HG03060 (cell line): ENCODE measurements at regions not wholly inside any gene's neighbourhood (a gene's known extent, or its start where the extent isn't known, plus 50 kb on each side); places are given as distances from the start of the nearest gene placed in this dataset.
"Not testable (repeated sequence)": the region's sequence is repeated elsewhere in the genome, so short reads cannot be mapped to it uniquely, and the experiment has no call there.

ENCODE experiments used
- ATAC-seq: cut with Tn5 transposase; IDR thresholded peaks from one replicate; pipeline ENCODE4 v1.9.1; 2021; ENCODE audit warnings: low read depth, moderate number of reproducible peaks; ENCODE audit not compliant: unreplicated experiment

- no peak for ATAC-seq
Measured at GRCh38 chr6:85892346-85892745, 249.7 kb upstream of the SYNCRIP start.

DNA sequence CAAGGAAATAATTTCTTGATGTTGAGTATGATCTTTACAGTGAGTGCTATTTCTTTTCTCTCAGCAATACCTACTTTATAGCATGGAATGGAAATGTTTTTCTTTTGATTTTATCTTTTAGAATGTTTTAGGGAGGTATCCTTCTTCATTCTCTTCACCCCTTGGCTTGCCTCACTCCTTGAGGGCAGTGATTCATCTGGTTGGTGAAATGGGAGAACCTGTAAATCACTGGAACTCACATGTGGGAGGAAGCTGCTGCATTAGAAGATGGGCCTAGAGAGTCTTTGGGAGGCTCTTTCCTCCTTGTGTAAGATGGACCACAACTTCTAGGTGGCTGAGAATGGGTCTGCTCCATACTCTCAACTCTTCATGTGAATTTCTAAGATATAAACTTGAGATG, 244.8 kb upstream of the SYNCRIP start:
- ATAC-seq = no peak

DNA sequence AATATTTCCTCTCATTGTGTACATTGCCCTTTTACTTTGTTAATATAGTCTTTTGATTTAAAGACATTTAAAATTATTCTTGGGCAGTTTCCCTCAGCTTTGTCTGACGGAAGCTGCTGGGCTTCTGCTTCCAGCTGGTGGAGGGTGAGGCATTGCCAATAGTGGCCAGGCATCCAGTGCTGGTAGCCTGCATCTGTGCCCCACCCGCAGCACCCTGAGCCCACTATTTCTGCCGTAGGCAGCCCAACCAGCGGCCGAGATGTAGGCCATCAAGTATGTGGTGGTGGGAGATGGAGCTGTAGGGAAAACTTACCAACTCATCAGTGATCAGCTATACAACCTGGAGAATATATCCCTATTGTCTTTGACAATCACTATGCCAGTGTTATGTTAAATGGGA, 226.0 kb upstream of the SYNCRIP start:
- no peak for ATAC-seq

DNA sequence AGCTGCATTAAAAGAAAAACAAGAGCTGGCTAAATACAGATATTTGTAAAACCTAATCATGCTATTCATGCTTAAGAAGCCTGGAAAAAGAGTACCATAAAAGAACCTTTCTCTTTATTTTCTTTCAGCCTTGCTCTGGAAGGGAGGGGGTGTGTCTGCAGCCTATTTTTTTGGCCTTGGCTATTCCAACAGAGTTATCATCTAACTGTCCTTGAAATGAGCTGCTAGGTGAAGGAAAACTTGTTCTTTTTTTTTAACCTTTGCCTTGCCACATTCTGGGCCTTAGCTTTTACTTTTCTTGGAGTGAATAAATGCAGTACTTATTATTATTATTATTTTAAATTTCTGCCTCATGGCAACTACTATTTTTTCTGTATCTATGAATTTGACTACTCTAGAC, 224.9 kb upstream of the SYNCRIP start:
- ATAC-seq = no peak

- ATAC-seq = no peak
Measured at GRCh38 chr6:85866758-85867401, 224.2 kb upstream of the SYNCRIP start.

- ATAC-seq = no peak
Measured at GRCh38 chr6:85866370-85866730, 223.7 kb upstream of the SYNCRIP start.

- ATAC-seq = peak; percentile 59
Measured at GRCh38 chr6:85865420-85866369, 223.0 kb upstream of the SYNCRIP start.

DNA sequence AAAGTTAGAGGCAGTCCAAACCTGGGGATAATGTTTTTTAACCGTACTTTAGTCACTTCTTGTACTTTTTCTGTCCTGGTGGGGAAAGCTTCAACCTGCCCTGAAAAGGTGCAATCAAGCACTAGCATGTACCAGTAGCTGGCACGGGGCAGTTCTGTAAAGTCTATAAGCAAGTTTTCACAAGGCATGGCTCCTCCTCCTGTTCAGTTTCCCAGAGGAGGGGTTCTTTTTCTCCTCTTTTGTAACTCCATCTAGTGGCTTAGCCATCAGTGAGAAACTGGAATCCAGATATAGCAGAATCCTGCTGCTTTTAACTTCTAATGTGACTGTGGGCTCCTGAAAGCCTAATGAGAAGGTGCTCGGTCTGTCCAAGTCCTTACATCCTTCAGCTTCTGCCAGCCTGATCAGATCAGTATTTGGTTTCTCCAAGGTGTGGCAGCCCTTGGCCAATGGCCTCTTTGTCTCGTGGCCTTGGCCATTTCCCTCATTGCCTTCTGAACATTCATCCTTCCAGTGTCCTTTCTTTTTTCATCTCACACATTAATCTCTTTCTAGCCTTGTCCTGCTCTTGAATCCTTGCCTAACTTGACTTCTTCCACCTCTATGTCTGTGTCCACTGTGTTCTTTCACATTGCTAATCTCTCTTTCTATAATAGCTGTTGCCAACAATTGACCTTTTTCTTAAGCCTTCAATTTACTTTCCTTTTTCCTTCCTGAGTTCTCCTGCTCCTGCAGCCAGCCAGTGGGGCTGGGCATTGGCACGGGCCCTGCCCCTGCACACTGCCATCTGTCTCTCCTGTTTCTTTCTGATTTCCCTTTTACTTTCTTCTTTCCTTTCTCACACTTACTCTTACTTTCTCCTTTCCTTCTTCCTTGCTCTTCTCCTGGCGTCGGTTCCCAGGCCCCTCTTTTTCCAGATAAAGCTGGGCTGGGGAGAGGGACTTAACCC, 222.0 kb upstream of the SYNCRIP start:
- ATAC-seq = no peak

- no peak for ATAC-seq
Measured at GRCh38 chr6:85856235-85856634, 213.5 kb upstream of the SYNCRIP start.

- not testable (repeated sequence) for ATAC-seq
Measured at GRCh38 chr6:85838351-85839119, 195.8 kb upstream of the SYNCRIP start.

- ATAC-seq = no peak
Measured at GRCh38 chr6:85828973-85829372, 186.3 kb upstream of the SYNCRIP start.

DNA sequence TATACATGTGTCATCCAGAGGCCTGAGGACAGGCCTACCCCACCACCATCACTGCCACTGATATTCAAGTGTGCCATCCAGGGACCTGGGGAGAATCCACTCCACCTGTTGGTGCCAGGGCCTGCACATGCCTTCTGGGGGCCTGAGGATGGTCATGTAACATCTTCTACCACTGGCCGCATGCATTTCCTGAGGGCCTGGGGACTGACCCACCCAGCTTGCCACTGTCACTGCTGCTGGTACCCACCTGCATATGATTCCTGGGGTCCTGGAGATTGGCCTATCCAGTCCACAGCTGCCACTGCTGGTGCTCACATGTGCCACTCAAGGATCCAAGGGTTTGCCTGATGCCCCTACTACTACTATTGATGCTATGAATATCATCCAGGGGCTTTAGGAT, 184.3 kb upstream of the SYNCRIP start:
- no peak for ATAC-seq

GRCh38 chr6:85824329-85824728, 181.6 kb upstream of the SYNCRIP start:
- ATAC-seq = no peak

- no peak for ATAC-seq
Measured at GRCh38 chr6:85810558-85810957, 167.9 kb upstream of the SYNCRIP start.

GRCh38 chr6:85803721-85804120, 161.0 kb upstream of the SYNCRIP start:
- ATAC-seq = no peak

DNA sequence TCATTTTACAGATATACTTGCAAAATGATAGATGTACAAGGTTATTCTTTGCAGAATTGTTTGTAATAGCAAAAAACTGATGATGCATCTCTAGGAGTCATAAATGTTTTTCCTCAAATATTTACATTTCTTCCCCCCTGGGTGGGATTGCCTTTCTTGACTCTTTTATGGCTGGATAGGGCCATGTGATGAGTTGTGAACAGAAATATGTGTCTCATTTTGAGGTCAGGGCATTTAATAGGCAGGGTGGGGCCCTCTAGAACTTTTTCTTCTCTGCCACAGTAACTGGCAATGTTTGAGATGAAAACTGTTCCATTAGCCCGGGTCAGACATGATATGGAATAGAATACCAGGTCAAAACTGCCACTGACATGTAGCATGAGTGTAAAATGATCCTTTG, 159.5 kb upstream of the SYNCRIP start:
- no peak for ATAC-seq

GRCh38 chr6:85798931-85799652, 156.4 kb upstream of the SYNCRIP start:
- no peak for ATAC-seq

GRCh38 chr6:85797993-85798392, 155.3 kb upstream of the SYNCRIP start:
- no peak for ATAC-seq

DNA sequence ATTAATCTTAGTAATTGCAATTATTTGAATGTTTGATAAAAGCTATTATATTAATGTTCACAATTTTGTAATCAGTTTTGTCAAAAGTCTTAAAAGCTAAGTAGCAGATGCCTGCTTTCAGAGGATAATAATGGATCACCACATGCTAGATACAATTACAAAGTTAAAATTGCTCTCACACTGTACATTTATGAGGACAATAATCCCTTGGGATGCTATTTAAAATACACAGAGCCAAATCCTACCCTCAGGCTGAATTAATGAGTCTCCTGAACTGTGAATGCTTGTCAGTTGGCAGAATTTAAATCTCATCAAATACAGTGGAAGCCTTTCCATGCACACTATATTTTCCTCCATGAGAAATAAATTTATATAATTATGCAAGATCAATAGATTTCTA, 153.3 kb upstream of the SYNCRIP start:
- ATAC-seq = no peak
